CD8-positive, alpha-beta memory T cell (primary cell): ENCODE measurements at regions not wholly inside any gene's neighbourhood (a gene's known extent, or its start where the extent isn't known, plus 50 kb on each side); places are given as distances from the start of the nearest gene placed in this dataset.

Source experiments
- CTCF ChIA-PET: fragments of 350-600 bp; sonication (Branson Sonifier 250); formaldehyde crosslinking; loops from one replicate; lab custom pipeline; 2021; ENCODE audit warnings: antibody characterized with exemption; lab: Charles Lee
- POLR2A ChIA-PET: fragments of 350-600 bp; sonication (Branson Sonifier 250); formaldehyde crosslinking; loops from one replicate; lab custom pipeline; 2021; ENCODE audit warnings: antibody characterized with exemption; lab: Charles Lee
- DNase-seq, 5 donors: peaks; one replicate each; pipeline versions ENCODE4 v3.0.0 to v3.0.0-alpha.2; 2020 to 2022; ENCODE audit warnings: mixed read lengths in 1 of 5
- H3K27ac ChIP-seq: one replicate; pipeline ENCODE4 v1.7.0; 2013; ENCODE audit warnings: low read depth, mild to moderate bottlenecking, low read length, moderate library complexity
- H3K27me3 ChIP-seq: 2 replicates; pipeline ENCODE4 v1.7.0; 2013; ENCODE audit warnings: low read length, mild to moderate bottlenecking; ENCODE audit not compliant: insufficient read depth, poor library complexity, severe bottlenecking
- H3K36me3 ChIP-seq: 2 replicates; pipeline ENCODE4 v1.7.0; 2013; ENCODE audit warnings: mild to moderate bottlenecking, low read length, moderate library complexity; ENCODE audit not compliant: insufficient read depth
- H3K4me1 ChIP-seq: 2 replicates; pipeline ENCODE4 v1.7.0; 2013; ENCODE audit warnings: mild to moderate bottlenecking, low read length, moderate library complexity; ENCODE audit not compliant: insufficient read depth
- H3K4me3 ChIP-seq: 2 replicates; pipeline ENCODE4 v1.7.0; 2013; ENCODE audit warnings: mild to moderate bottlenecking, low read length
- H3K9me3 ChIP-seq: 2 replicates; pipeline ENCODE4 v1.7.0; 2013; ENCODE audit warnings: mild to moderate bottlenecking, low read length
- H3K27ac Mint-ChIP-seq, 8 donors: one replicate each; pipeline ENCODE4 v1.8.0; 2020 to 2021; ENCODE audit warnings: mixed read lengths in 8 of 8, mild to moderate bottlenecking in 6 of 8, inconsistent platforms in 3 of 8, moderate library complexity in 3 of 8
- H3K27me3 Mint-ChIP-seq, 2 donors: one replicate each; pipeline ENCODE4 v1.8.0; 2020 to 2021; ENCODE audit warnings: mixed read lengths in 2 of 2, mild to moderate bottlenecking in 1 of 2, moderate library complexity in 1 of 2
- H3K36me3 Mint-ChIP-seq, 3 donors: one replicate each; pipeline ENCODE4 v1.8.0; 2020 to 2021; ENCODE audit warnings: mixed read lengths in 3 of 3, inconsistent platforms in 1 of 3, mild to moderate bottlenecking in 1 of 3
- H3K4me1 Mint-ChIP-seq, 3 donors: one replicate each; pipeline ENCODE4 v1.8.0; 2020 to 2021; ENCODE audit warnings: mixed read lengths in 3 of 3, inconsistent platforms in 1 of 3, mild to moderate bottlenecking in 1 of 3
- H3K4me3 Mint-ChIP-seq, 7 donors: one replicate each; pipeline ENCODE4 v1.8.0; 2020 to 2021; ENCODE audit warnings: mixed read lengths in 7 of 7, mild to moderate bottlenecking in 6 of 7, moderate library complexity in 4 of 7, inconsistent platforms in 2 of 7
- H3K9me3 Mint-ChIP-seq, 5 donors: one replicate each; pipeline ENCODE4 v1.8.0; 2020 to 2022; ENCODE audit warnings: mixed read lengths in 5 of 5, mild to moderate bottlenecking in 3 of 5, moderate library complexity in 2 of 5, inconsistent platforms in 1 of 5

- Histone ChIP-seq H3K36me3 (no peaks in the 10 kb centered on the region), H3K4me1 (no peaks in the 10 kb centered on the region), H3K27ac (no peak overlapping the region), H3K27me3 (no peaks in the 10 kb centered on the region), H3K4me3 (no peak overlapping the region), H3K9me3 (no peaks in the 10 kb centered on the region)
- Mint-ChIP-seq H3K27ac (no peak overlapping the region), H3K9me3 (peaks cover 0 to 3% (median 0%) of the 10 kb centered on the region in 5 donors), H3K36me3 (peaks cover 0 to 5% (median 2%) of the 10 kb centered on the region in 3 donors), H3K27me3 (peaks cover 2 to 15% of the 10 kb centered on the region in 2 donors), H3K4me1 (no peaks in the 10 kb centered on the region), H3K4me3 (no peak overlapping the region)
- CTCF ChIA-PET, result no interaction called here
- POLR2A ChIA-PET, result no interaction called here
- DNase-seq, result no peak
Measured at GRCh38 chr19:5214371-5214770, 126.2 kb downstream of the PTPRS start.

- H3K27ac ChIP-seq, result no peak overlapping the region
- Mint-ChIP-seq H3K4me3 (no peak overlapping the region), H3K27ac (no peak overlapping the region), H3K27me3 (peaks cover 2 to 13% of the 10 kb centered on the region in 2 donors), H3K4me1 (no peaks in the 10 kb centered on the region), H3K36me3 (peaks cover 0 to 5% (median 2%) of the 10 kb centered on the region in 3 donors), H3K9me3 (peaks cover 0 to 3% (median 0%) of the 10 kb centered on the region in 5 donors)
- H3K36me3 ChIP-seq, result no peaks in the 10 kb centered on the region
- no peaks in the 10 kb centered on the region for H3K27me3 ChIP-seq
- CTCF ChIA-PET, result no interaction called here
- H3K9me3 ChIP-seq, result no peaks in the 10 kb centered on the region
- POLR2A ChIA-PET, result no interaction called here
- no peaks in the 10 kb centered on the region for H3K4me1 ChIP-seq
- no peak overlapping the region for H3K4me3 ChIP-seq
- no peak for DNase-seq
Measured at GRCh38 chr19:5213667-5214066, 126.9 kb downstream of the PTPRS start.

DNA sequence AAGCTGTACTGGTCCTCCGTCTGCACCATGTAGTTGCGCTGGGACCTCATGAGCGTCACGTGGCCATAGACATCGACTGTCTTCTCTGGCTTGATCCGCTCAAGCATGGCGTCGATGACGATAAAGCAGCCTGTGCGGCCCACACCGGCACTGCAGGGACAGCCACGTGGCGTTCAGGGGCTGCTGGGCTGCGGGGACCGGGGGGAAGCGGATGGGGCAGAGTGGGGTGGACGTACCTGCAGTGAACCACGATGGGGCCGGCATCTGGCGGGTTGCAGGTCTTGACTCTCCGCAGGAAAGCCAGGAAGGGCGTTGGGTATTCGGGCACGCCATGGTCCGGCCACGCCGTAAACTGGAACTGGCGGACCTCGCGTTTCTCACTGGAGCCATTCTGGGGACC lies 128.5 kb downstream of the PTPRS start:
- H3K4me1 Mint-ChIP-seq, result no peaks in the 10 kb centered on the region
- ChIA-PET POLR2A (no interaction called here), CTCF (no interaction called here)
- H3K36me3 ChIP-seq, result no peaks in the 10 kb centered on the region
- peaks cover 2 to 13% of the 10 kb centered on the region in 2 donors for H3K27me3 Mint-ChIP-seq
- H3K4me1 ChIP-seq, result no peaks in the 10 kb centered on the region
- no peaks in the 10 kb centered on the region for H3K27me3 ChIP-seq
- H3K27ac ChIP-seq, result no peak overlapping the region
- no peaks in the 10 kb centered on the region for H3K9me3 ChIP-seq
- DNase-seq, result no peak
- H3K27ac Mint-ChIP-seq, result no peak overlapping the region
- no peak overlapping the region for H3K4me3 ChIP-seq
- H3K9me3 Mint-ChIP-seq, result peaks cover 0 to 3% (median 0%) of the 10 kb centered on the region in 5 donors
- peaks cover 0 to 5% (median 2%) of the 10 kb centered on the region in 3 donors for H3K36me3 Mint-ChIP-seq
- H3K4me3 Mint-ChIP-seq, result no peak overlapping the region

GRCh38 chr19:5211217-5211822 lies 129.3 kb downstream of the PTPRS start:
- H3K4me1 Mint-ChIP-seq, result no peaks in the 10 kb centered on the region
- Histone ChIP-seq H3K9me3 (no peaks in the 10 kb centered on the region), H3K4me3 (no peak overlapping the region), H3K27me3 (no peaks in the 10 kb centered on the region), H3K36me3 (no peaks in the 10 kb centered on the region), H3K27ac (no peak overlapping the region), H3K4me1 (no peaks in the 10 kb centered on the region)
- peaks cover 0 to 3% (median 0%) of the 10 kb centered on the region in 5 donors for H3K9me3 Mint-ChIP-seq
- no peak for DNase-seq
- no peak overlapping the region for H3K4me3 Mint-ChIP-seq
- peaks cover 5 to 13% of the 10 kb centered on the region in 2 donors for H3K27me3 Mint-ChIP-seq
- ChIA-PET POLR2A (no interaction called here), CTCF (no interaction called here)
- H3K36me3 Mint-ChIP-seq, result peaks cover 0 to 5% (median 2%) of the 10 kb centered on the region in 3 donors
- peak overlapping the region in 1 of 8 donors; percentile 51 for H3K27ac Mint-ChIP-seq

- Mint-ChIP-seq H3K27me3 (peaks cover 5 to 13% of the 10 kb centered on the region in 2 donors), H3K4me3 (no peak overlapping the region), H3K9me3 (peaks cover 0 to 3% (median 0%) of the 10 kb centered on the region in 5 donors), H3K4me1 (peaks cover 0 to under 1% (median 0%) of the 10 kb centered on the region in 3 donors), H3K27ac (no peak overlapping the region), H3K36me3 (peaks cover 0 to 5% (median 2%) of the 10 kb centered on the region in 3 donors)
- no peak overlapping the region for H3K27ac ChIP-seq
- H3K4me3 ChIP-seq, result no peak overlapping the region
- ChIA-PET CTCF (no interaction called here), POLR2A (no interaction called here)
- H3K27me3 ChIP-seq, result no peaks in the 10 kb centered on the region
- no peak for DNase-seq
- H3K36me3 ChIP-seq, result no peaks in the 10 kb centered on the region
- no peaks in the 10 kb centered on the region for H3K4me1 ChIP-seq
- H3K9me3 ChIP-seq, result no peaks in the 10 kb centered on the region
Measured at GRCh38 chr19:5210556-5210955, 130.1 kb downstream of the PTPRS start.

GRCh38 chr19:5207806-5208205 lies 132.8 kb downstream of the PTPRS start:
- Histone ChIP-seq H3K27ac (no peak overlapping the region), H3K36me3 (no peaks in the 10 kb centered on the region), H3K27me3 (no peaks in the 10 kb centered on the region), H3K4me1 (no peaks in the 10 kb centered on the region), H3K9me3 (no peaks in the 10 kb centered on the region), H3K4me3 (no peak overlapping the region)
- DNase-seq, result no peak
- Mint-ChIP-seq H3K27ac (no peak overlapping the region), H3K36me3 (peaks cover 0 to under 1% (median 0%) of the 10 kb centered on the region in 3 donors), H3K4me3 (no peak overlapping the region), H3K27me3 (peaks cover 2 to 4% of the 10 kb centered on the region in 2 donors), H3K4me1 (peaks cover 0 to 6% (median 0%) of the 10 kb centered on the region in 3 donors), H3K9me3 (peaks cover 0 to 12% (median 7%) of the 10 kb centered on the region in 5 donors)
- ChIA-PET POLR2A (no interaction called here), CTCF (no interaction called here)

DNA sequence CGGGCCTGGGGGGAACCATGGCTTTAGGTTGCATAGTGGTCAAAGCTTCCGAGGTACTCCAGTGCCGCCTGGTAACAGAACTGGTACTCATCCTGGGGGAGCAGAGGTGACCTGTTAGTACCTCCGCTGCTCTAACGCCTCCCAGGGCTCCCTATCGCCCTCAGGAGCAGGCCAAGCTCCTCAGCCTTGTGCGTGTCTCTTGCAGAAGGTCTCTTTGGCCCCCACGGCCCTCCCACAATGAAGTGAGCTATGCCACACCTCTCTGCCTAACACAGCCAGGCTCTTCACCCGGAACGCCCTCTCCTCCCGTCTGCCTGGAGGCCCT lies 133.9 kb downstream of the PTPRS start:
- Histone ChIP-seq H3K27me3 (no peaks in the 10 kb centered on the region), H3K27ac (no peak overlapping the region), H3K4me1 (no peaks in the 10 kb centered on the region), H3K4me3 (no peak overlapping the region), H3K9me3 (no peaks in the 10 kb centered on the region), H3K36me3 (no peaks in the 10 kb centered on the region)
- Mint-ChIP-seq H3K36me3 (peaks cover 0 to 3% (median 0%) of the 10 kb centered on the region in 3 donors), H3K27ac (no peak overlapping the region), H3K4me1 (peaks cover 0 to 6% (median 0%) of the 10 kb centered on the region in 3 donors), H3K9me3 (peaks cover 2 to 23% (median 15%) of the 10 kb centered on the region in 5 donors), H3K4me3 (no peak overlapping the region), H3K27me3 (peaks cover 2 to 4% of the 10 kb centered on the region in 2 donors)
- ChIA-PET POLR2A (no interaction called here), CTCF (no interaction called here)
- DNase-seq, result no peak

DNA sequence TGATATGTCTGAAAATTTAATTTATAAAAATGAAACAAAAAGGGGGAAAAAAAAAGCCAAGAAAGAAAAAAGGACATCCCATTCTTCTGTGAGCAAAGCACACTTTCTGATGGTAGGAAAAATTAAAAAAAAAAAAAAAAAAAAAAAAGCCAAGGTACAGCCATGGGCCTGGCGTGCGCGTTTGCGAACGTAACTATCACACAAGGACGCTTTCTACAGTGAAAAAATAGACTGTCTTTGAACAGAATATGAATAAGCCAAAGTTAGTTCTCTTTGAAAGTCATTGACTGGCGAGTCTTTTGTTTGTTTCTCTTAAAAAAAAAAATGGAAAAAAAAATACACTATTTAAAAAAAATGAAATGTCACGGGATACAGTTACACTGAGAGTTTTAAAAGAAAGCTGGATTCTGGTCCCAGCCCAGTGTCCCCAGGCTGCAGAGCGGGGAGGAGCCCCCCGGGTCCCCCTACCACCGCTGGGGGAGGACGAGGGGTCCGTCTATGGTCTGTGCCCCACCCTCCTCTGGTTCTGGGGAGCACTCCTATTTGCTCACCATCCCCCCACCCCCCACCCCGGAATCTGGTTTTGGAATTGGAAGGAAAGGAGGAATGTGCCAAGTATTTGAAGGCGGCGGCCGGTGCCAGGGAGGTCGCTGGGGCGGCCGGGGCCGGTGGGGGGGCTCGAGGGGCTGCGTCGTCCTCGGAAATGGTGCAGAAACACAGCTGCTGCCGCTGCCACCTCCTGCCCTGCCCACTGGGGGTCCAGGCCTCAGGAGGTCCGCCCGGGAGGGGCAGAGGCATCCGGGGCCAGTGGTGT lies 134.5 kb downstream of the PTPRS start:
- Histone ChIP-seq H3K36me3 (no peaks in the 10 kb centered on the region), H3K4me1 (no peaks in the 10 kb centered on the region), H3K9me3 (no peaks in the 10 kb centered on the region), H3K27me3 (no peaks in the 10 kb centered on the region), H3K4me3 (no peak overlapping the region), H3K27ac (no peak overlapping the region)
- POLR2A ChIA-PET, result no interaction called here
- Mint-ChIP-seq H3K36me3 (peaks cover 0 to 7% (median 0%) of the 10 kb centered on the region in 3 donors), H3K9me3 (peaks cover 5 to 28% (median 18%) of the 10 kb centered on the region in 5 donors), H3K4me3 (peak overlapping the region in 2 of 7 donors; percentile 41 to 63), H3K4me1 (peaks cover 0 to 6% (median 0%) of the 10 kb centered on the region in 3 donors), H3K27me3 (peaks cover 2 to 3% of the 10 kb centered on the region in 2 donors), H3K27ac (no peak overlapping the region)
- CTCF ChIA-PET, result no interaction called here
- peak in 1 of 5 donors; percentile 15 for DNase-seq
